Adrenal gland (tissue), 5 donors: ENCODE measurements at regions not wholly inside any gene's neighbourhood (a gene's known extent, or its start where the extent isn't known, plus 50 kb on each side); places are given as distances from the start of the nearest gene placed in this dataset.

Source experiments
- POLR2A ChIP-seq, 2 donors: fragments of 450-650 bp; IDR thresholded peaks; one replicate each; pipeline ENCODE4 v1.6.1; 2017; ENCODE audit warnings: antibody characterized with exemption in 2 of 2, mild to moderate bottlenecking in 2 of 2, moderate library complexity in 1 of 2
- TF ChIP-seq, protein P1 (sequence below), 6 experiments: fragments of 450-650 bp in 4 of 6; fragments of 200-600 bp in 2 of 6; sonication (generic) in 1 of 6; IDR thresholded peaks; 1 replicate in 5 of 6; 2 replicates in 1 of 6; pipeline versions ENCODE4 v1.5.1 to v1.8.0; 2016 to 2021; ENCODE audit warnings: antibody characterized with exemption in 6 of 6, mild to moderate bottlenecking in 2 of 6, moderate library complexity in 1 of 6
- donor health status: DM: no; HTN: no; CAD: no.

GRCh38 chr3:86837871-86838270 is 153.1 kb downstream of the VGLL3 start:
- TF ChIP-seq, protein P1, sequence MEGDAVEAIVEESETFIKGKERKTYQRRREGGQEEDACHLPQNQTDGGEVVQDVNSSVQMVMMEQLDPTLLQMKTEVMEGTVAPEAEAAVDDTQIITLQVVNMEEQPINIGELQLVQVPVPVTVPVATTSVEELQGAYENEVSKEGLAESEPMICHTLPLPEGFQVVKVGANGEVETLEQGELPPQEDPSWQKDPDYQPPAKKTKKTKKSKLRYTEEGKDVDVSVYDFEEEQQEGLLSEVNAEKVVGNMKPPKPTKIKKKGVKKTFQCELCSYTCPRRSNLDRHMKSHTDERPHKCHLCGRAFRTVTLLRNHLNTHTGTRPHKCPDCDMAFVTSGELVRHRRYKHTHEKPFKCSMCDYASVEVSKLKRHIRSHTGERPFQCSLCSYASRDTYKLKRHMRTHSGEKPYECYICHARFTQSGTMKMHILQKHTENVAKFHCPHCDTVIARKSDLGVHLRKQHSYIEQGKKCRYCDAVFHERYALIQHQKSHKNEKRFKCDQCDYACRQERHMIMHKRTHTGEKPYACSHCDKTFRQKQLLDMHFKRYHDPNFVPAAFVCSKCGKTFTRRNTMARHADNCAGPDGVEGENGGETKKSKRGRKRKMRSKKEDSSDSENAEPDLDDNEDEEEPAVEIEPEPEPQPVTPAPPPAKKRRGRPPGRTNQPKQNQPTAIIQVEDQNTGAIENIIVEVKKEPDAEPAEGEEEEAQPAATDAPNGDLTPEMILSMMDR (IDR thresholded peaks at IDR 0.05) = no peak
- no peak for TF ChIP-seq POLR2A (IDR thresholded peaks at IDR 0.05)
